Stimulated activated CD8-positive, alpha-beta memory T cell treated with anti-CD3 and anti-CD28 coated beads, Interleukin-4, amount 100 ng/mL, for 4 hours (primary cell): ENCODE measurements at regions not wholly inside any gene's neighbourhood (a gene's known extent, or its start where the extent isn't known, plus 50 kb on each side); places are given as distances from the start of the nearest gene placed in this dataset.

Experiments
- DNase-seq, 2 donors: peaks; one replicate each; pipeline ENCODE4 v3.0.0-alpha.2; 2020; ENCODE audit warnings: low read depth in 2 of 2, low spot score in 1 of 2

DNA sequence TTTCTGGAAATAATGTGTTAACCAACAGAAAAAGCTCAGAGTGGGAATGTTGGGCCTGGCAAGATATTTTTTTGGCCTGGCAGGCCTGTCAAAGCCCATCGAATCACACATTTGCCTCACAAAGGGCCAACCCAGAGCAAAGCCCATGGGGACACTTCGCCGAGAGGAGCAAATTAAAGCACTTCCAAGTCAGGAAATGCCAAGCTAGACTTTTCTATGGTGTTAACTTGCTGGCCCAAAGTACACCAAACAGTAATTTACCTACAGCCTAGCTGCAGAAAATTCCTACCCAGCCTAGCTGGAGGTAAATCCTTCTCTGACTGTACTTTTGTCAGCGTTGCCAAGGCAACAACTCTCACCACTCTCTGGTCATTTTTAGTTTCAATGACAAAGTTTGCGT, 288.6 kb upstream of the LDB2 start:
- no peak for DNase-seq

- no peak for DNase-seq
These were observed 284.4 kb upstream of the LDB2 start for GRCh38 chr4:17182888-17183287.

- DNase-seq = no peak
These were observed 276.3 kb upstream of the LDB2 start for GRCh38 chr4:17174751-17175150.

DNA sequence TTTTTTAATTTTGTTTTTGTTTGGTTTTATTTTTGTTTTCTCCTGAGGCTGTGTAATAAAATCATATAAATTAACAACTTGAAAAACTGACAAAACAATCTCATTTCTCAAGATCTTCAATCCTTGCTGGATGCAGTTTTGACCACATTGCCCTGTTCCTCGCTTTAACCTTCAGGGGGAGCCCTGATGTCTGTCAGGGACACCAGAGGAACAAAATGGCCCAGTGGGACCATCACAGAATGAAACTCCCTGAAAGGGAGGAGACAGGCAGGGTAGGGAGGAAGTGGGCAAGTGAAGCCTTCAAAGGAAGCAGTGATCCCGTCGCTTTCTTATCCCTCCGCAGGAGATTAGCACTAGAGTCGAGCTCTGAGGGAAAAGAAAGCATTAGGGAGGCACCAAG, 274.9 kb upstream of the LDB2 start:
- no peak for DNase-seq

- no peak for DNase-seq
These were observed 271.7 kb upstream of the LDB2 start for GRCh38 chr4:17170131-17170530.

DNA sequence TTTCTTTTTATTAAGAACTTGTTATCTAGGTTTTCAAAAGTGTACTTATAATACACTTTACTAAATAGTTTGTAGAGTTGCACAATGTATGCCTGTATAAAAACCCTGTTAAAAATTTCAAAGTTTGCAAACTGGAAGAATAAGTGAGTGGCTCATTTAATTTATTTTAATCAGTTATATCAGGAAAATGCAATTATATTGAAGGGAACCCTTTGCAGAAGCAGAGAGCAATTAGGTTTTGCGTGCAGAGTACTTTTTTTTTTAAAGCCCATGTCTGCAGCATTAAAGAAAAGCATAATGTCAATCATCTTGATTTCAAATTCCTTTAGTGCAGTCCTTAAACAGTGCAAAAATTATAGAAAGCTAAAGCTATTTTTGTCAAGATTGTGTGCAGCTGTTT, 271.3 kb upstream of the LDB2 start:
- DNase-seq = no peak

DNA sequence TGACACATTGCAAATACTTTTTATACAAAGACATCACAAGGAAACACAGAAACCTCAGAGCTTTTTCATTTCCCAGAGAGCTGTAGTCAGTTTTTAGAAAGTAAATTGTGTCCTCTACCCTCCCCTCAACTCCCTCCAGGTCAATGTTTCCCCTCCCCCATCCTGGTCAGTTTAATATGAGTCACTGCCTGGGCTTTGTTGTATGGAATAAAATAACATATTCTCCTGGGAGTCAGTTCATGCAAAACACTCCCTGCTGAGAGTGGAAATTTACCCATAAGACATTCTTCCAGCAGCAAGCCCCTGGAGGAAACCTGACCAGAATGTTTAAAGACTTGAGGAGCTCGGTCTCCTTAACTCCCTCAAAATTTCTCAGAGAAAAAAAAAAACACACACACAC, 270.1 kb upstream of the LDB2 start:
- DNase-seq = no peak

DNA sequence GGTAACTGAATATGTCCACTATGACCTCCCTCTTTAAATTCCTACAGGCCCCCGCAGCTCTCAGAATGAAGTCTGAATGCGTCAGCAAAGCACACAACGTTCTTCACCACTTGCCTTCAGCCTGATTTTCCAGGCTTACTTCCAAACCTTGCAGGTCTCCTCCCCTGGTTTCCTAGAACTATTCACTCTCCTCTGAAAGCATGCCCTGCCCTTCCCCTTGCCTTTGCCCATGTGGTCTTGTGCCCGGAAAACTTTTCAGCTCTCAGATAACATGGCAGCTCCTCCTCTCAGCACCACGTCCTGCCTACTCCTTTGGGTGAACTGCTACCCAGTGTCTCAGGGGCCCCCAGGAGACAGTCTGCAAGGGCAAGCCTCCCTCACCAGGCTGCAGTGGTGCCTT, 268.5 kb upstream of the LDB2 start:
- DNase-seq = no peak

GRCh38 chr4:17165286-17165685, 266.8 kb upstream of the LDB2 start:
- no peak for DNase-seq

DNA sequence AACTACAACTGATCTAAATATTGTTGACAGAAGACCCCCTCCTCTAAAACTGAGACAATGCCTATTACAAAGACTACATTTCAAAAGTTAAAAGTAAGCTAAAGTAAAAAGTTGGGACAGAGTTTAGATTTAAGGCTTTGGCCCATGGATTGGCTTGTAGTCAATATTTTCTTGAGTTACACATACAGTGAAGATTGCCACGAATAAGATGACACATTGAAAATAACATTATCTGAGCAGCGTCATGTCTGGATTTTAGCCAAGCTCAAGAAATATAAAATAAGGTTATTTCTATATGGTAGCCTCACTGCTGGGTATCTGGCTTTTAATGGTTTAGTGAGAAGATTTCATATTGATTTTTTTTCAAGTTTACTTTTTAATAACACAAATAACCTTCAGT, 266.2 kb upstream of the LDB2 start:
- DNase-seq = no peak

DNA sequence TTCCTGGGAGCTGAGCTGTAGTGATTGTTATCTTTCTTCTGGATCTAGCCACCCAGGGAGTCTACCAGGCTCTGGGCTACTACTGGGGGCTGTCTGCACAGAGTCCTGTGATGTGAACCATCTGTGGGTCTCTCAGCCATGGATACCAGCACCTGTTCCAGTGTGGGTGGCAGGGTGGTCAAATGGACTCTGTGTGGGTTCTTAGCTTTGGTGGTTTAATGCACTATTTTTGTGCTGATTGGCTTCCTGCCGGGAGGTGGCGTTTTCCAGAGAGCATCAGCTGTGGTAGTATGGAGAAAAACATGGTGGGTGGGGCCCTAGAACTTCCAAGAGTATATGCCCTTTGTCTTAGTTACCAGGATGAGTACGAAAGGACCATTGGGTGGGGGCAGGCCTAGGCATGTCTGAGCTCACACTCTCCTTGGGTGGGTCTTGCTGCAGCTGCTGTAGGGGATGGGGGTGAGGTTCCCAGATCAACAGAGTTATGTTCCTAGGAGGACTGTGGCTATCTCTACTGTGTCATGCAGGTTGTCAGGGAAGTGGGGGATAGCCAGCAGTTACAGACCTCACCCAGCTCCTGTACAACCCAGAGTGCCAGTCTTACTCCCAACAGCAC, 264.8 kb upstream of the LDB2 start:
- DNase-seq = no peak

DNA sequence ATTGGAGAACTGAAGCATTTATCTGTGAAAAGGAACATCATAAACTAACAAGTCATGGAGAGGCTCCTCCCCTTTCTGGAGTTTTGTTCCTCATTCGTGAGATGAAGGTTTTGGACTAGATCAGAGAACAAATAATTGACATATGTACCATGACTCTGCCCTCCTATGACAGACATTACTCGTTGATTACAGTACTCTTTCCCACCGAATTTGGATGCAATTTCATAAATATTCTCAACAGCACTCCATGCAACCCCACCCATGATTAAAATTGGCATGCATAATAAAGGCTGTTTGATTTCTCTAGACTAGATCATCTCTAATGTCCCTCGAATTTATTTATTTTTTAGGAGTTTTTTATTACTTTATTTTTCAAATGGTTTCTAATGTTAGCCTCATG, 258.9 kb upstream of the LDB2 start:
- DNase-seq = no peak

DNA sequence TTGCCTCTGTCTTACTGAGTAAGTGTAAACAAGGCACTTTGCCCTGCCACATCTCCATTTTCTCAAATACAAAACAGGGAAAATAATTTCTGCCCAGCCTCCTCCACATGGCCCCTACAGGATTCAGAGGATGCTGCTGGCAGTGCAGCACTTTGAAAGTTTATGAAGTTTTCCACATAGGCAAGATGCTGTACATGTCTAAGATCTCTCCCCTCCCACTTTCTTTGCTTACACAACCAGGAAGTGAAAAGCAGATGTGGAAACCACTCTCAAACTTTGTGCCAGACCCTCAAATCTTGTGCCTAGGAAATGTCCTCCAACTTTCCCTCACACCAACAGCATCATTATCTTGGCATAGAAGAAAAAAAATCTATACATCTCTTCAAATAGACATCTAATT, 257.0 kb upstream of the LDB2 start:
- DNase-seq = no peak

DNA sequence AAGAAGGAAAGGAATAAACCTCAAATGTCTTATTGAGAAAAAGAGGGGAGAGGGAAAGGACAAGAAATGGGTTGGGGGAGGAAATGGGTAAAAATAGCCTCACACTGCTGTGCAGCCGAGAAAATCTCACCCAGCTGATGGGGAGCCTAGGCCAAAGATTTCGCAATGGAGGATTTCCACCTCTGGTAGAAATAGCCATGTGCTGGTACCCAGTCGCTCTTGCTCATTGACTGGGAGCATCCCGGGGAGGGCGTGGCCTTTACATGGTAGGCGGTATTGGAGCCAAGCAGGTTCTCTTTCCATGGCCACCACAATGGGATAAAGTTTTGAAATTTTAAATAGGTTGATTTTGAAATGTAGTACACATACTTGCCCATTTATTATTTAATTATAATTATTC, 255.1 kb upstream of the LDB2 start:
- DNase-seq = no peak

DNA sequence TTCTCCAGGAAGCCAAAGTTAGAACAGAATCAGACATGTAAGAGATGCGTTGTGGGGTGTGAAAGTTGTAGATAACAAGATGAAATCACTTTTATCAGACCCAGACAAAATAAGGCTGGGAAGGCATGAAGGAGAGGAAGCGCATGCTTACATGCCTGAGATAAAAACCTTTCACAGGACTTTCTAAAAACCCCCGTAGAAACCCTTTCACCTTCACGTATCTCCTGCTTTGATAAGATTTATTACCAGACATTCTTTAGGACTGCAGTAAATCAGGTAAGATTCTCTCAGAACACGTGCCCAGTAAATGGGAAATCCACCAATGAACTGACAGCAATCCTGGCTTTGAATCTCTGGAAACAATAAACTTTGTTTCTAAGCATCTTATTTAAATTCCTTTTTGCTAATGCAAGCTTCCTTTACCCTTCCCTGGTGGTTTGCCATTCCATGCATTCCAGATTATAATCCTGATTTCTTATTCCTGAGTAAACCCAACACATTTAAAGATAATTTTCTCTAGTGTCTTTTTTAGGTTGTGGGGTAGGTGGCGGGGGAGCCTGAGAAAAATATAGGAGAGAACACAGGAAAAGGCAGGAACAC, 254.6 kb upstream of the LDB2 start:
- no peak for DNase-seq

- DNase-seq = no peak
These were observed 243.8 kb upstream of the LDB2 start for GRCh38 chr4:17142232-17142711.

DNA sequence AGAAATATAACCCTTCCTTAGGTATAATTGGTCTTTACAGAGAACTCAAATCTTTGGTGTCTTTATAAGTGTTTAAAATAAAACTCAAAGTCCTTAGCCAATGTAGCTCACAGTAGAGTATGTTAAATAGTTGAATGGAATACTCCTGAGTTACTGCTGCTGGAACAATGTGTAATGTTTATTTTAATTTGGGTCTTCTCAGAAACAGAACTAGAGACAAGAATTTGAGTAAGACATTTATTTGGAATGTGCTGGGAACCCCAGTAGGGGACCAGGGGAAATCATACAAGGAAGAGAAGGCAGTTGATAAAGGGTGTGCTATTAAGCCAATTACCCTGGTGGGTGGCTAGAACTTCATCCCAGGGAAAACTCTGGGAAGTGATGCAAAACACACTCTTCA, 240.4 kb upstream of the LDB2 start:
- no peak for DNase-seq

- DNase-seq = no peak
These were observed 236.1 kb upstream of the LDB2 start for GRCh38 chr4:17134565-17134964.

DNA sequence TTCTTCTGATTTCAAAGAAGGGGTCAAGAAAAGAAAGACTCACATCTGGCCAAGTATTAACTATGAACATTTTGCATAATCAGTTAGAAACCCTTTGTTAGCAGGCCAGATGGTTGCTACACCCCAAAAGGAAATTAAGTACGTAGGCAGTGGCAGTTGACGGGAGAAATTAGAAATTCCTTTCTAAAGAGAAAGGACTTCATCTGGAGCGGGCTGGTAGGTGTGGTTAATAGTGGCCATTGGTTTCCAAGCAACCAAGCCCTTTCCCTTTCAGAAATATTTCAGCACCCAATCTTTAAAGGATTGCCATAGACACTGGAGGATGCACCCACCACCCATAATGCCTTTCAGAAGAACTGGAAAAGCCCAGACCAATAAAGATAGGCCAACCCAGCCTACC, 235.7 kb upstream of the LDB2 start:
- DNase-seq = no peak

GRCh38 chr4:17132226-17132625, 233.8 kb upstream of the LDB2 start:
- no peak for DNase-seq

DNA sequence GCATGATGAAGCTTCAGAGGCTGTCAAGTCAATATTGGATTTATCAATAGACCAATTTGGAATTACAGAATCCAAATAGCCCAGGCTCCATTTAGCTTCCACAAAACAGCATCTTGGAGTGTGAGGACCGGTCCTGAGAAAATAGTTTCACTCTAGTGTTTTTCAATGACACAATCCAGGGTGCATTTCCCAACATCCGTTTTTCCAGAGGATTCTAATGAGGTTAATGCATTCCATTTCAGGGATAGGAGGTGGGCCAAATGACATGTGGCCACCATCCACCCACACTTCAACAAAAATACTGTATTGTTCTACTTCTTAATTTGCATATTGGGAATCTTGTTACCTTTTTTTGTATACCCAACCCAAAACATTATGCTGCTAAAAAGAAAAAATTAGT, 229.8 kb upstream of the LDB2 start:
- no peak for DNase-seq

DNA sequence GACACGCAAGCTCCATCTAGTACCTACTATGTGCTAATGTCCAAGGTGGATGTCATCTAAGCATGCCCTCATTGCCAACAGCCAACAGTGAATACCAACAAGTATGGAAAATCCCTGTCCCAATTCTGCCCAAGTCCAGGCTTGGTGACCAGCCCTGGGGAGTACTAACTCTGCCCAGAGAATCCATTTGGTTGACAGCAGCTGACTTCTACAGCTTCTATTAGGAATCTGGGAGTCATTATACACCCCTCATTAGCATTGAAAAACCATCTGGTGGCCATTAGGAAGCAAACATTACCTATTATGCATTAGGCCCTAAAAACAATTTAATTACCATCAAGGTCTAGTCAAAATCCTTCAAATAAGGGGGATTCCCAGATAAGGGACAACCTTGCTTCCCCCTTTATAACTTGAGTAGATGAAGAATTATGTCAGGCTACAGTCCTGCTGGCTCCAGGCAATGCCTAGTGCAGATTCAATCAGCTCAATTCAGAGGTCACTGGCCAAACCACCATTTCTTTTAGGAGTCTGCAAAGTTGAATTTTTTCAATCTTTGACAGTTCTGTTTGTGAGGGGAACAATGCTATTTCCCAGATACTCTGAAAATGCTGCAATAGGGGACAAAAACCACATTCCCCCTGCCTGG, 228.0 kb upstream of the LDB2 start:
- no peak for DNase-seq

- no peak for DNase-seq
These were observed 226.3 kb upstream of the LDB2 start for GRCh38 chr4:17124767-17125166.
